Trophoblast cell (in vitro differentiated cells and primary cell): ENCODE measurements at regions not wholly inside any gene's neighbourhood (a gene's known extent, or its start where the extent isn't known, plus 50 kb on each side); places are given as distances from the start of the nearest gene placed in this dataset.

Experiments
- DNase-seq, 2 donors: peaks; one replicate each; pipeline ENCODE4 v3.0.0-alpha.2; 2016
- H2AFZ ChIP-seq: 2 replicates; pipeline ENCODE4 v1.6.1; 2013; ENCODE audit warnings: low read length, moderate library complexity, mild to moderate bottlenecking; ENCODE audit not compliant: insufficient read depth, poor library complexity
- H2AK5ac ChIP-seq: 2 replicates; pipeline ENCODE4 v1.6.1; 2013; ENCODE audit warnings: mild to moderate bottlenecking, low read length
- H2BK120ac ChIP-seq: 2 replicates; pipeline ENCODE4 v1.6.1; 2013; ENCODE audit warnings: low read length, mild to moderate bottlenecking, moderate library complexity; ENCODE audit not compliant: insufficient read depth, poor library complexity
- H2BK12ac ChIP-seq: 2 replicates; pipeline ENCODE4 v1.6.1; 2013; ENCODE audit warnings: mild to moderate bottlenecking, low read length, moderate library complexity
- H2BK5ac ChIP-seq: 2 replicates; pipeline ENCODE4 v1.6.1; 2013; ENCODE audit warnings: low read length, low read depth, moderate library complexity, mild to moderate bottlenecking; ENCODE audit not compliant: poor library complexity
- H3K14ac ChIP-seq: 2 replicates; pipeline ENCODE4 v1.6.1; 2013; ENCODE audit warnings: mild to moderate bottlenecking, low read length
- H3K18ac ChIP-seq: 2 replicates; pipeline ENCODE4 v1.6.1; 2013; ENCODE audit warnings: mild to moderate bottlenecking, low read length
- H3K23ac ChIP-seq: 2 replicates; pipeline ENCODE4 v1.6.1; 2013; ENCODE audit warnings: low read length
- H3K27ac ChIP-seq: 2 replicates; pipeline ENCODE4 v1.5.1; 2013; ENCODE audit warnings: low read depth, mild to moderate bottlenecking, inconsistent platforms, low read length, moderate library complexity
- H3K27me3 ChIP-seq: 2 replicates; pipeline ENCODE4 v1.6.1; 2013; ENCODE audit warnings: inconsistent platforms, mild to moderate bottlenecking, low read length, moderate library complexity; ENCODE audit not compliant: insufficient read depth
- H3K36me3 ChIP-seq, 2 experiments: 1 replicate in 1 of 2; 2 replicates in 1 of 2; pipeline ENCODE4 v1.6.1; 2013; ENCODE audit warnings: low read length in 2 of 2, mild to moderate bottlenecking in 2 of 2, moderate library complexity in 1 of 2; ENCODE audit not compliant: insufficient read depth in 2 of 2, control insufficient read depth in 1 of 2
- H3K4ac ChIP-seq: 2 replicates; pipeline ENCODE4 v1.6.1; 2013; ENCODE audit warnings: low read depth, mild to moderate bottlenecking, low read length, moderate library complexity
- H3K4me1 ChIP-seq, 2 experiments: 1 replicate in 1 of 2; 2 replicates in 1 of 2; pipeline ENCODE4 v1.6.1; 2013; ENCODE audit warnings: low read length in 2 of 2, mild to moderate bottlenecking in 2 of 2, moderate library complexity in 1 of 2; ENCODE audit not compliant: insufficient read depth in 2 of 2, control insufficient read depth in 1 of 2
- H3K4me2 ChIP-seq: 2 replicates; pipeline ENCODE4 v1.6.1; 2013; ENCODE audit warnings: inconsistent platforms, mild to moderate bottlenecking, low read length, moderate library complexity
- H3K4me3 ChIP-seq: 2 replicates; pipeline ENCODE4 v1.5.1; 2013; ENCODE audit warnings: mild to moderate bottlenecking, low read depth, low read length, inconsistent platforms
- H3K79me1 ChIP-seq: one replicate; pipeline ENCODE4 v1.6.1; 2013; ENCODE audit warnings: low read length
- H3K79me2 ChIP-seq: 2 replicates; pipeline ENCODE4 v1.6.1; 2013; ENCODE audit warnings: low read length, mild to moderate bottlenecking; ENCODE audit not compliant: control insufficient read depth, insufficient read depth, poor library complexity
- H3K9ac ChIP-seq: 2 replicates; pipeline ENCODE4 v1.6.1; 2013; ENCODE audit warnings: mild to moderate bottlenecking, low read length
- H3K9me3 ChIP-seq: 2 replicates; pipeline ENCODE4 v1.6.1; 2013; ENCODE audit warnings: low read depth, mild to moderate bottlenecking, control low read depth, inconsistent platforms, low read length; ENCODE audit not compliant: insufficient read depth
- H4K12ac ChIP-seq: 2 replicates; pipeline ENCODE4 v1.6.1; 2013; ENCODE audit warnings: low read depth, mild to moderate bottlenecking, low read length, moderate library complexity
- H4K8ac ChIP-seq: 2 replicates; pipeline ENCODE4 v1.6.1; 2013; ENCODE audit warnings: low read depth, mild to moderate bottlenecking, low read length, moderate library complexity
- H4K91ac ChIP-seq: one replicate; pipeline ENCODE4 v1.6.1; 2013; ENCODE audit warnings: low read depth, mild to moderate bottlenecking, low read length, moderate library complexity
- WGBS: extraction: QIAGEN DNeasy Blood & Tissue Kit; methylation state at CpG from one replicate; pipeline ENCODE4 v1.1.7; 2013; ENCODE audit warnings: missing lambda C conversion rate; ENCODE audit not compliant: insufficient read length, insufficient coverage; ENCODE audit errors: extremely low coverage; 5-methylcytosine and 5-hydroxymethylcytosine counted together

DNA sequence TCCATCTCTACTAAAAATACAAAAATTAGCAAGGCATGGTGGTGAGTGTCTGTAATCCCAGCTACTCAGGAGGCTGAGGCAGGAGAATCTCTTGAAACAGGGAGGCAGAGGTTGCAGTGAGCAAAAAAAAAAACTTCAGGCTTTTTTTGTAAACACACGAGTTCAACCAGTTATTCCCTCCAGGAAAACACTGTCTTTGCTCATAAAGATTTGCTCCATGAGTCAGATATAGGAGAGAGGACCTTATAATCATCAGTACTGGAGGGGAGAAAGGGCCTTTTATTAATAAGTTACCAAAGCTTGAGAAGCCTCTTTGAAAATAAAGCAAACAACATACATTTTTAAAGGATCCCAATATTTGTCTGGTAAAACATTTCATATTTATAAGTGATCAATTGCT is 110.7 kb downstream of the EFNB2 start:
- Histone ChIP-seq H2BK5ac (no peak overlapping the region), H3K79me2 (no peaks in the 10 kb centered on the region), H2BK12ac (peak overlapping the region; percentile 90), H2BK120ac (no peak overlapping the region), H3K4ac (no peak overlapping the region), H3K79me1 (peaks cover 17% of the 10 kb centered on the region), H4K91ac (no peak overlapping the region), H3K4me3 (no peak overlapping the region), H4K8ac (no peak overlapping the region), H2AK5ac (no peak overlapping the region), H3K4me1 (peaks cover 8 to 14% of the 10 kb centered on the region in 2 experiments), H3K9ac (no peak overlapping the region), H3K23ac (no peak overlapping the region), H3K4me2 (no peak overlapping the region), H3K27me3 (no peaks in the 10 kb centered on the region), H3K14ac (no peak overlapping the region), H2AFZ (no peak overlapping the region), H3K36me3 (no peaks in the 10 kb centered on the region), H3K18ac (no peak overlapping the region), H3K9me3 (no peaks in the 10 kb centered on the region), H4K12ac (no peak overlapping the region), H3K27ac (no peak overlapping the region)
- WGBS = no CpG with 5 or more reads among the region's 1 CpG
- DNase-seq = peak in 1 of 2 donors; percentile 43

- Histone ChIP-seq H2AFZ (no peak overlapping the region), H3K9ac (no peak overlapping the region), H4K12ac (no peak overlapping the region), H3K27me3 (no peaks in the 10 kb centered on the region), H3K4me2 (no peak overlapping the region), H2BK120ac (peak overlapping the region; percentile 85), H2BK5ac (peak overlapping the region; percentile 67), H2AK5ac (peak overlapping the region; percentile 35), H3K23ac (no peak overlapping the region), H3K36me3 (no peaks in the 10 kb centered on the region), H2BK12ac (peak overlapping the region; percentile 90), H3K14ac (peak overlapping the region; percentile 54), H4K91ac (peak overlapping the region; percentile 73), H3K4me1 (peaks cover 8 to 13% of the 10 kb centered on the region in 2 experiments), H3K9me3 (no peaks in the 10 kb centered on the region), H3K4ac (no peak overlapping the region), H3K79me2 (no peaks in the 10 kb centered on the region), H3K79me1 (peaks cover 13% of the 10 kb centered on the region), H3K18ac (peak overlapping the region; percentile 51), H4K8ac (peak overlapping the region; percentile 62), H3K27ac (peak overlapping the region; percentile 57), H3K4me3 (no peak overlapping the region)
- WGBS = no CpG with 5 or more reads among the region's 7 CpGs
- DNase-seq = peak in 1 of 2 donors; percentile 13
These were observed 111.9 kb downstream of the EFNB2 start for GRCh38 chr13:106423530-106423929.

GRCh38 chr13:106418556-106418955 is 116.9 kb downstream of the EFNB2 start:
- no peak overlapping the region for H3K4me3 ChIP-seq
- no peak for DNase-seq
- WGBS = no CpG with 5 or more reads among the region's 4 CpGs
- H3K18ac ChIP-seq = no peak overlapping the region
- peaks cover 6 to 11% of the 10 kb centered on the region in 2 experiments for H3K4me1 ChIP-seq
- no peak overlapping the region for H3K9ac ChIP-seq
- no peak overlapping the region for H4K12ac ChIP-seq
- no peak overlapping the region for H4K91ac ChIP-seq
- H2AFZ ChIP-seq = no peak overlapping the region
- no peaks in the 10 kb centered on the region for H3K79me2 ChIP-seq
- H3K27ac ChIP-seq = no peak overlapping the region
- no peak overlapping the region for H2BK5ac ChIP-seq
- no peak overlapping the region for H4K8ac ChIP-seq
- no peak overlapping the region for H3K4me2 ChIP-seq
- H3K4ac ChIP-seq = no peak overlapping the region
- no peak overlapping the region for H2BK12ac ChIP-seq
- no peaks in the 10 kb centered on the region for H3K9me3 ChIP-seq
- no peak overlapping the region for H2AK5ac ChIP-seq
- H3K14ac ChIP-seq = no peak overlapping the region
- H3K23ac ChIP-seq = no peak overlapping the region
- no peaks in the 10 kb centered on the region for H3K27me3 ChIP-seq
- H2BK120ac ChIP-seq = no peak overlapping the region
- peaks cover 5% of the 10 kb centered on the region for H3K79me1 ChIP-seq
- H3K36me3 ChIP-seq = no peaks in the 10 kb centered on the region

DNA sequence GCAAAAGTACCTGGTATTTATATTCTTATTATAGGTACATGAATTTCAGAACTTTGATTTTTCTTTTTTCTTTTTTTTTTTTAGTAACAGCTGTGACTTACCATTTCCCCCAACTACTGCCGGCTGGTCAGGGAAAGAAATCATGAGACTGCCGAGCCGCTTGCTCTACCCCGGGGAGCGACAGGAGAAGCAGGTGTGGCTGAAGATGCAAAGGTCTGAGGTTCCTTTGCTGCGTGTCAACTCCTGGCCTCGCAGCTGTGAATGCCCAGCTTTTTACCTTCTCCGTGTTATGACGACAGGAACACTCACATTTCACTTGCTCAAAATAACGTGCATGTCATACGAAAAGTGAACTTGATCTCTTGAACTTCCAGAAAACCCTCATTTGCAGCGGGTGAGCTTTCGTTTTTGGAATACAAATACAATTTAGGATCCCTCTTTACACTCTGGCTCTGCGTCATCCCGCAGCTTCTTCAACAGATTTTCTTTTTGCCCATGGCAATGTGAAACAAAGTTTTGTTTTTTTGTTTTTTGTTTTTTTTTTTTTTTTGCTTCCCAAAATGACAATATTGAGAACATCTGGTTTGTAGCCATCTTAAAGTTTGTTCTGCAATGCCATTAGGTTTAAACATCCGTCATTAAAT is 117.9 kb downstream of the EFNB2 start:
- Histone ChIP-seq H2BK5ac (no peak overlapping the region), H3K4me1 (peaks cover 0 to 3% of the 10 kb centered on the region in 2 experiments), H3K36me3 (no peaks in the 10 kb centered on the region), H2AFZ (no peak overlapping the region), H3K4me2 (no peak overlapping the region), H2BK12ac (no peak overlapping the region), H3K27me3 (no peaks in the 10 kb centered on the region), H4K8ac (no peak overlapping the region), H2AK5ac (no peak overlapping the region), H3K79me1 (no peaks in the 10 kb centered on the region), H3K14ac (no peak overlapping the region), H3K23ac (no peak overlapping the region), H3K27ac (no peak overlapping the region), H2BK120ac (no peak overlapping the region), H4K91ac (no peak overlapping the region), H3K79me2 (no peaks in the 10 kb centered on the region), H4K12ac (no peak overlapping the region), H3K18ac (no peak overlapping the region), H3K9me3 (no peaks in the 10 kb centered on the region), H3K4me3 (no peak overlapping the region), H3K9ac (no peak overlapping the region), H3K4ac (no peak overlapping the region)
- WGBS = no CpG with 5 or more reads among the region's 16 CpGs
- peak in 1 of 2 donors; percentile 7 for DNase-seq
